ENCODE measurements at regions not wholly inside any gene's neighbourhood (a gene's known extent, or its start where the extent isn't known, plus 50 kb on each side); places are given as distances from the start of the nearest gene placed in this dataset.

DNA sequence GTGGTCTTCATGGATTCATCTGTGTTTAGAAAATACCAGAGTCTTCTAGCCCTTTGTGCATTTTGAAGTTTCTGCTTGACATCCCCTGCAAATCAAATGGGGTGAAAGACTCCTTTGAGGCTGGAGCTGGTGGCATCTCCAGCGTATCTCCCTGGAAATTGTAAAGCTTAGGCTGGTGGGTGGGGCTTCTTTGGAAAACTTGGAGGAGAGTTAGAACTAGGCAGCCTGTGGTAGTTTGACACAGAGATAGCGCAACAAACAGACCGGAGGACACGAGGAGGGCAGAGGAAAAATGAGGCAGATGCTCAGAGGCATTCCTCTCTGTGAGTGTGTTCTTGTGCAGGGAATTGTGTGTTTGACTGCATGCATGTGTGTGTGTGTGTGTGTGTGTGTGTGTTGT lies 116.3 kb downstream of the IRX5 start:
- no peaks in the 10 kb centered on the region for H3K9me3 ChIP-seq (replicated peaks; ENCODE audit: control insufficient read depth, insufficient read depth, low read depth, low read length)
- no peaks in the 10 kb centered on the region for H3K9me1 ChIP-seq (ENCODE audit: control insufficient read depth, insufficient read depth, low read length)
- no peak overlapping the region for H3K27ac ChIP-seq (ENCODE audit: extremely low read depth, low read depth, low read length)
- in situ Hi-C loops (cut with MboI): no loop called here
- no peak overlapping the region for H2AFZ ChIP-seq (ENCODE audit: low read depth, low read length)
- ATAC-seq: no peak
- POLR2A ChIA-PET: no interaction called here
- no peak for DNase-seq (ENCODE audit: extremely low read depth in 1 of 4, low spot score in 3 of 4)
- intact Hi-C loops (cut with micrococcal nuclease): no loop called here
- no peak overlapping the region for H3K9ac ChIP-seq (ENCODE audit: insufficient read depth in 1 of 2, low read depth in 2 of 2, low read length in 2 of 2)
- 0% methylated on average over 4 of the region's 4 CpGs for WGBS (ENCODE audit: insufficient coverage, low coverage, missing lambda C conversion rate)
- no peaks in the 10 kb centered on the region for H3K36me3 ChIP-seq (ENCODE audit: control insufficient read depth, insufficient read depth, low read length)
- no peak overlapping the region for H3K4me2 ChIP-seq (ENCODE audit: insufficient read depth, low read length)
- peaks cover 0 to 40% of the 10 kb centered on the region in 2 experiments; a peak in 3 of 5 replicates for H3K27me3 ChIP-seq (ENCODE audit: control insufficient read depth in 2 of 2, insufficient read depth in 2 of 2, low read length in 2 of 2)
- H3K79me2 ChIP-seq (ENCODE audit: control insufficient read depth, insufficient read depth, low read length): no peaks in the 10 kb centered on the region
- no peaks in the 10 kb centered on the region; the same call in 1 of the 2 replicates for H4K20me1 ChIP-seq (replicated peaks; ENCODE audit: control insufficient read depth, insufficient read depth, low read length)
- CTCF ChIA-PET (ENCODE audit: low intra/inter-chr PET ratio): no interaction called here
- H3K4me1 ChIP-seq (replicated peaks in 1 of 2; ENCODE audit: control insufficient read depth in 2 of 2, insufficient read depth in 2 of 2, low read length in 2 of 2): no peaks in the 10 kb centered on the region
- H3K4me3 ChIP-seq: no peak overlapping the region
- no peak for FAIRE-seq
- BruUV-seq (replicated peaks): no TSS peak
- no peak for TF ChIP-seq PYGO2 (tag; IDR thresholded peaks at IDR 0.05)
- no peak for TF ChIP-seq ATF7 (IDR thresholded peaks at IDR 0.05)

DNA sequence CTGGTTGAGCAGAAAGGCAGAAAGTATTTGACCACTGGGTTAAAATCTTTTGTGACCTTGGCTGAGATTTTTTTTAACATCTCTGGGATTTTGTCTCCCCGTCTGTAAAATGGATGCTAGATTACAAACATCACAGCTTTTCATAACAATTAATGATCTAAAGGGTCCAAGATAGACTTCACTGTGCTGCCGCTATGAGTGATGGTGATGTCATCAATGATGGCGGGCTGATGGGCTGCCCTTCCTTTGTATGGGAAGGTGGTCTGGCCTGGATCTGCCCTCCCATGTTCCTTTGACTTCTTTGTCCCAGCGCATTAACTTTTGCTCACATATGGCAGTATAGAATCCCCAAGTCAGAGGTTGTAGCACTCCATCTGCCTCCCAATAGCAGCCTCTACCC lies 116.7 kb downstream of the IRX5 start:
- 2% methylated on average over 4 of the region's 4 CpGs for WGBS (ENCODE audit: insufficient coverage, low coverage, missing lambda C conversion rate)
- Histone ChIP-seq H3K9me1 (ENCODE audit: control insufficient read depth, insufficient read depth, low read length) (no peaks in the 10 kb centered on the region), H3K4me1 (replicated peaks in 1 of 2; ENCODE audit: control insufficient read depth in 2 of 2, insufficient read depth in 2 of 2, low read length in 2 of 2) (no peaks in the 10 kb centered on the region), H3K4me3 (no peak overlapping the region), H4K20me1 (replicated peaks; ENCODE audit: control insufficient read depth, insufficient read depth, low read length) (no peaks in the 10 kb centered on the region; the same call in 1 of the 2 replicates), H3K36me3 (ENCODE audit: control insufficient read depth, insufficient read depth, low read length) (no peaks in the 10 kb centered on the region), H2AFZ (ENCODE audit: low read depth, low read length) (no peak overlapping the region), H3K27me3 (ENCODE audit: control insufficient read depth in 2 of 2, insufficient read depth in 2 of 2, low read length in 2 of 2) (peaks cover 0 to 40% of the 10 kb centered on the region in 2 experiments; a peak in 3 of 5 replicates), H3K4me2 (ENCODE audit: insufficient read depth, low read length) (no peak overlapping the region), H3K79me2 (ENCODE audit: control insufficient read depth, insufficient read depth, low read length) (no peaks in the 10 kb centered on the region), H3K9me3 (replicated peaks; ENCODE audit: control insufficient read depth, insufficient read depth, low read depth, low read length) (no peaks in the 10 kb centered on the region), H3K27ac (ENCODE audit: extremely low read depth, low read depth, low read length) (no peak overlapping the region), H3K9ac (ENCODE audit: insufficient read depth in 1 of 2, low read depth in 2 of 2, low read length in 2 of 2) (no peak overlapping the region)
- in situ Hi-C loops (cut with MboI) (no loop called here), intact Hi-C loops (cut with micrococcal nuclease) (no loop called here)
- ATAC-seq: no peak
- CTCF ChIA-PET (ENCODE audit: low intra/inter-chr PET ratio): no interaction called here
- POLR2A ChIA-PET: no interaction called here
- FAIRE-seq: no peak
- DNase-seq (ENCODE audit: extremely low read depth in 1 of 4, low spot score in 3 of 4): no peak
- BruUV-seq (replicated peaks): no TSS peak
- TF ChIP-seq, protein P1, sequence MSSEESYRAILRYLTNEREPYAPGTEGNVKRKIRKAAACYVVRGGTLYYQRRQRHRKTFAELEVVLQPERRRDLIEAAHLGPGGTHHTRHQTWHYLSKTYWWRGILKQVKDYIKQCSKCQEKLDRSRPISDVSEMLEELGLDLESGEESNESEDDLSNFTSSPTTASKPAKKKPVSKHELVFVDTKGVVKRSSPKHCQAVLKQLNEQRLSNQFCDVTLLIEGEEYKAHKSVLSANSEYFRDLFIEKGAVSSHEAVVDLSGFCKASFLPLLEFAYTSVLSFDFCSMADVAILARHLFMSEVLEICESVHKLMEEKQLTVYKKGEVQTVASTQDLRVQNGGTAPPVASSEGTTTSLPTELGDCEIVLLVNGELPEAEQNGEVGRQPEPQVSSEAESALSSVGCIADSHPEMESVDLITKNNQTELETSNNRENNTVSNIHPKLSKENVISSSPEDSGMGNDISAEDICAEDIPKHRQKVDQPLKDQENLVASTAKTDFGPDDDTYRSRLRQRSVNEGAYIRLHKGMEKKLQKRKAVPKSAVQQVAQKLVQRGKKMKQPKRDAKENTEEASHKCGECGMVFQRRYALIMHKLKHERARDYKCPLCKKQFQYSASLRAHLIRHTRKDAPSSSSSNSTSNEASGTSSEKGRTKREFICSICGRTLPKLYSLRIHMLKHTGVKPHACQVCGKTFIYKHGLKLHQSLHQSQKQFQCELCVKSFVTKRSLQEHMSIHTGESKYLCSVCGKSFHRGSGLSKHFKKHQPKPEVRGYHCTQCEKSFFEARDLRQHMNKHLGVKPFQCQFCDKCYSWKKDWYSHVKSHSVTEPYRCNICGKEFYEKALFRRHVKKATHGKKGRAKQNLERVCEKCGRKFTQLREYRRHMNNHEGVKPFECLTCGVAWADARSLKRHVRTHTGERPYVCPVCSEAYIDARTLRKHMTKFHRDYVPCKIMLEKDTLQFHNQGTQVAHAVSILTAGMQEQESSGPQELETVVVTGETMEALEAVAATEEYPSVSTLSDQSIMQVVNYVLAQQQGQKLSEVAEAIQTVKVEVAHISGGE (CRISPR knock-in tag; IDR thresholded peaks at IDR 0.05): no peak
- TF ChIP-seq, protein P2, sequence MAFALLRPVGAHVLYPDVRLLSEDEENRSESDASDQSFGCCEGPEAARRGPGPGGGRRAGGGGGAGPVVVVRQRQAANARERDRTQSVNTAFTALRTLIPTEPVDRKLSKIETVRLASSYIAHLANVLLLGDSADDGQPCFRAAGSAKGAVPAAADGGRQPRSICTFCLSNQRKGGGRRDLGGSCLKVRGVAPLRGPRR (CRISPR knock-in tag; IDR thresholded peaks at IDR 0.05): no peak
- TF ChIP-seq HOXB6 (CRISPR knock-in tag; IDR thresholded peaks at IDR 0.05; ENCODE audit: borderline replicate concordance) (no peak), ETV5 (CRISPR knock-in tag; IDR thresholded peaks at IDR 0.05; ENCODE audit: low read depth) (no peak), ZNF644 (tag; IDR thresholded peaks at IDR 0.05; ENCODE audit: low read depth) (no peak), ZBTB1 (CRISPR knock-in tag; IDR thresholded peaks at IDR 0.05; ENCODE audit: borderline replicate concordance, low read depth) (no peak), ZNF175 (CRISPR knock-in tag; IDR thresholded peaks at IDR 0.05; ENCODE audit: low read depth) (no peak), ZNF436 (CRISPR knock-in tag; IDR thresholded peaks at IDR 0.05) (no peak)
- TF ChIP-seq, protein P3, sequence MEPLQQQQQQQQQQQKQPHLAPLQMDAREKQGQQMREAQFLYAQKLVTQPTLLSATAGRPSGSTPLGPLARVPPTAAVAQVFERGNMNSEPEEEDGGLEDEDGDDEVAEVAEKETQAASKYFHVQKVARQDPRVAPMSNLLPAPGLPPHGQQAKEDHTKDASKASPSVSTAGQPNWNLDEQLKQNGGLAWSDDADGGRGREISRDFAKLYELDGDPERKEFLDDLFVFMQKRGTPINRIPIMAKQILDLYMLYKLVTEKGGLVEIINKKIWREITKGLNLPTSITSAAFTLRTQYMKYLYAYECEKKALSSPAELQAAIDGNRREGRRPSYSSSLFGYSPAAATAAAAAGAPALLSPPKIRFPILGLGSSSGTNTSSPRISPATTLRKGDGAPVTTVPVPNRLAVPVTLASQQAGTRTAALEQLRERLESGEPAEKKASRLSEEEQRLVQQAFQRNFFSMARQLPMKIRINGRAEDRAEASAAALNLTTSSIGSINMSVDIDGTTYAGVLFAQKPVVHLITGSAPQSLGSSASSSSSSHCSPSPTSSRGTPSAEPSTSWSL (CRISPR knock-in tag; IDR thresholded peaks at IDR 0.05; ENCODE audit: borderline replicate concordance): no peak

Measured in K562 (cell line).